BLaER1 treated with 17β-estradiol and CSF1 and Interleukin-3, amounts not matched to agents 10 nM and 100 nM (cell line): ENCODE measurements at regions not wholly inside any gene's neighbourhood (a gene's known extent, or its start where the extent isn't known, plus 50 kb on each side); places are given as distances from the start of the nearest gene placed in this dataset.
A peak's percentile ranks its signal among the peaks of the same experiment; 100 is the strongest.
"Not testable (repeated sequence)": the region's sequence is repeated elsewhere in the genome, so short reads cannot be mapped to it uniquely, and the experiment has no call there.

ENCODE experiments used
- H3K27ac ChIP-seq, 11 experiments: shearing (Covaris generic); formaldehyde crosslinking; 2 replicates each; pipeline ENCODE4 v1.8.1; 2022
- H3K27me3 ChIP-seq, 11 experiments: shearing (Covaris generic); formaldehyde crosslinking; 2 replicates each; pipeline ENCODE4 v1.8.1; 2022
- H3K36me3 ChIP-seq, 11 experiments: shearing (Covaris generic); formaldehyde crosslinking; 2 replicates each; pipeline ENCODE4 v1.8.1; 2022
- H3K4me1 ChIP-seq, 10 experiments: shearing (Covaris generic); formaldehyde crosslinking; 2 replicates each; pipeline ENCODE4 v1.8.1; 2022
- H3K4me2 ChIP-seq, 11 experiments: shearing (Covaris generic); formaldehyde crosslinking; 2 replicates each; pipeline ENCODE4 v1.8.1; 2022
- H3K4me3 ChIP-seq, 10 experiments: shearing (Covaris generic); formaldehyde crosslinking; 2 replicates each; pipeline ENCODE4 v1.8.1; 2022
- H3K9ac ChIP-seq, 11 experiments: shearing (Covaris generic); formaldehyde crosslinking; 2 replicates each; pipeline ENCODE4 v1.8.1; 2022
- H3K9me3 ChIP-seq, 11 experiments: shearing (Covaris generic); formaldehyde crosslinking; replicated peaks in 1 of 11; 2 replicates each; pipeline ENCODE4 v1.8.1; 2022
- H4K20me1 ChIP-seq, 11 experiments: shearing (Covaris generic); formaldehyde crosslinking; 2 replicates each; pipeline ENCODE4 v1.8.1; 2022
- Cebpa-rat ChIP-seq, 11 experiments: shearing (Covaris generic); IDR thresholded peaks; 2 replicates each; pipeline ENCODE4 v1.8.1; 2022

- no peaks in the 10 kb centered on the region for H3K27me3 ChIP-seq
- peaks cover 0 to 31% (median 0%) of the 10 kb centered on the region in 10 experiments; a peak in 6 of 20 replicates for H3K4me1 ChIP-seq
- no peak overlapping the region for H3K9ac ChIP-seq
- H3K4me2 ChIP-seq = peak overlapping the region in 3 of 11 experiments; percentile 1 to 46 (median 30); a peak in 5 of 22 replicates
- TF ChIP-seq Cebpa-rat (IDR thresholded peaks at IDR 0.05) = no peak
- peaks cover 0 to 15% (median 5%) of the 10 kb centered on the region in 11 experiments; a peak in 9 of 22 replicates for H3K9me3 ChIP-seq
- no peak overlapping the region for H3K4me3 ChIP-seq
- no peaks in the 10 kb centered on the region for H3K36me3 ChIP-seq
- H4K20me1 ChIP-seq = no peaks in the 10 kb centered on the region
- H3K27ac ChIP-seq = peak overlapping the region in 2 of 11 experiments; percentile 13 to 35; a peak in 1 of 22 replicates
Measured at GRCh38 chr14:49249022-49249421, 337.2 kb downstream of the RPS29 start.

- not testable (repeated sequence) for H3K9ac ChIP-seq, H3K4me2 ChIP-seq, H3K4me3 ChIP-seq, H3K27me3 ChIP-seq, H4K20me1 ChIP-seq, H3K27ac ChIP-seq, H3K36me3 ChIP-seq
- Histone ChIP-seq H3K4me1 (peaks cover 0 to 28% (median 0%) of the 10 kb centered on the region in 10 experiments; a peak in 5 of 20 replicates), H3K9me3 (peaks cover 5 to 20% (median 11%) of the 10 kb centered on the region in 11 experiments; a peak in 19 of 22 replicates)
Measured at GRCh38 chr14:49243777-49244176, 342.4 kb downstream of the RPS29 start.

- Histone ChIP-seq H3K9ac (no peak overlapping the region), H3K4me1 (peaks cover 0 to 7% (median 0%) of the 10 kb centered on the region in 10 experiments; a peak in 1 of 20 replicates), H3K4me3 (no peak overlapping the region), H4K20me1 (no peaks in the 10 kb centered on the region), H3K36me3 (peaks cover 0 to 8% (median 0%) of the 10 kb centered on the region in 11 experiments; a peak in 2 of 22 replicates), H3K9me3 (peaks cover 36 to 51% (median 41%) of the 10 kb centered on the region in 11 experiments), H3K4me2 (no peak overlapping the region), H3K27me3 (no peaks in the 10 kb centered on the region), H3K27ac (no peak overlapping the region)
- TF ChIP-seq Cebpa-rat (IDR thresholded peaks at IDR 0.05) = no peak
Measured at GRCh38 chr14:49240383-49240782, 345.8 kb downstream of the RPS29 start.

GRCh38 chr14:49228552-49228951 lies 357.6 kb downstream of the RPS29 start:
- Histone ChIP-seq H3K9me3 (0 out of 22 replicates have a peak, but pooled peaks cover 0 to 5% (median 0%) of the 10 kb centered on the region in 11 experiments), H3K4me2 (no peak overlapping the region), H3K27ac (no peak overlapping the region), H4K20me1 (no peaks in the 10 kb centered on the region), H3K4me1 (peaks cover 0 to 14% (median 0%) of the 10 kb centered on the region in 10 experiments; a peak in 2 of 20 replicates), H3K4me3 (no peak overlapping the region), H3K36me3 (no peaks in the 10 kb centered on the region), H3K27me3 (no peaks in the 10 kb centered on the region), H3K9ac (no peak overlapping the region)
- no peak for TF ChIP-seq Cebpa-rat (IDR thresholded peaks at IDR 0.05)

DNA sequence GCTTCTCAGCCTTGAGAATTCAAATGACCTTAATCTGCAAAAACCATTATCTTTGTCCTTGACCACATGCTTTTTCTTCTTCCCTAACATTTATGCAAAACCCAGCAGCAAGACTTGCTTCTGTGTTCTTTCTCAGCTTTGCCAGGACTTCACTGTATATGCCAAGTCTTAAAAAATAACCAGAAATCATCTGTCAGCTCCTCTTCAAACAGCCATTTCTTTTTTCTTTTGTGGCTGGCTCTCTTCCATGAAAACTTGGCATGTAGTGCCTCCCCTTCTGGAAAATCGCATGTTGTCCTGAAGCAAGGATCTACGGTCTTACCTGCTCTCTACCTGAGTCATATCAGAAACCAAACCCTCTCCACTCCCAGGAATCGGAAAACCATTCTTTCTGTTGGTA lies 364.9 kb downstream of the RPS29 start:
- Histone ChIP-seq H3K36me3 (no peaks in the 10 kb centered on the region), H3K27ac (no peak overlapping the region), H3K9ac (no peak overlapping the region), H3K27me3 (no peaks in the 10 kb centered on the region), H4K20me1 (no peaks in the 10 kb centered on the region), H3K4me2 (no peak overlapping the region), H3K4me3 (no peak overlapping the region), H3K9me3 (no peaks in the 10 kb centered on the region), H3K4me1 (0 out of 20 replicates have a peak, but pooled peaks cover 0 to 3% (median 0%) of the 10 kb centered on the region in 10 experiments)
- no peak for TF ChIP-seq Cebpa-rat (IDR thresholded peaks at IDR 0.05)

GRCh38 chr14:49220492-49220891 lies 365.7 kb downstream of the RPS29 start:
- no peak overlapping the region for H3K4me2 ChIP-seq
- no peak for TF ChIP-seq Cebpa-rat (IDR thresholded peaks at IDR 0.05)

GRCh38 chr14:49218436-49219092 lies 367.6 kb downstream of the RPS29 start:
- 0 out of 22 replicates have a peak, but pooled peaks cover 0 to 3% (median 0%) of the 10 kb centered on the region in 11 experiments for H3K9me3 ChIP-seq
- H3K27ac ChIP-seq = no peak overlapping the region
- TF ChIP-seq Cebpa-rat (IDR thresholded peaks at IDR 0.05) = no peak
- 0 out of 20 replicates have a peak, but pooled peaks cover 0 to 3% (median 0%) of the 10 kb centered on the region in 10 experiments for H3K4me1 ChIP-seq
- no peaks in the 10 kb centered on the region for H3K27me3 ChIP-seq
- H3K9ac ChIP-seq = no peak overlapping the region
- no peak overlapping the region for H3K4me2 ChIP-seq
- H4K20me1 ChIP-seq = no peaks in the 10 kb centered on the region
- no peak overlapping the region for H3K4me3 ChIP-seq
- no peaks in the 10 kb centered on the region for H3K36me3 ChIP-seq

More at GRCh38 chr14:49220492-49220891, 365.7 kb downstream of the RPS29 start:
- H3K36me3 ChIP-seq = no peaks in the 10 kb centered on the region
- H3K4me1 ChIP-seq = 0 out of 20 replicates have a peak, but pooled peaks cover 0 to 3% (median 0%) of the 10 kb centered on the region in 10 experiments
- H3K27ac ChIP-seq = no peak overlapping the region
- no peaks in the 10 kb centered on the region for H3K27me3 ChIP-seq
- no peak overlapping the region for H3K9ac ChIP-seq
- no peaks in the 10 kb centered on the region for H3K9me3 ChIP-seq
- no peaks in the 10 kb centered on the region for H4K20me1 ChIP-seq
- no peak overlapping the region for H3K4me3 ChIP-seq

GRCh38 chr14:49212721-49213120 lies 373.5 kb downstream of the RPS29 start:
- Histone ChIP-seq H3K4me2 (no peak overlapping the region), H3K27me3 (no peaks in the 10 kb centered on the region), H3K4me1 (no peaks in the 10 kb centered on the region), H3K4me3 (no peak overlapping the region), H3K36me3 (no peaks in the 10 kb centered on the region), H3K27ac (no peak overlapping the region), H4K20me1 (no peaks in the 10 kb centered on the region), H3K9ac (no peak overlapping the region), H3K9me3 (0 out of 22 replicates have a peak, but pooled peaks cover 0 to 3% (median 0%) of the 10 kb centered on the region in 11 experiments)
- TF ChIP-seq Cebpa-rat (IDR thresholded peaks at IDR 0.05) = no peak

- H3K9me3 ChIP-seq = no peaks in the 10 kb centered on the region; a peak in 1 of 22 replicates
- TF ChIP-seq Cebpa-rat (IDR thresholded peaks at IDR 0.05) = no peak
Measured at GRCh38 chr14:49209416-49209815, 376.8 kb downstream of the RPS29 start.

More at GRCh38 chr14:49209416-49209815, 376.8 kb downstream of the RPS29 start:
- Histone ChIP-seq H3K27ac (no peak overlapping the region), H3K4me1 (no peaks in the 10 kb centered on the region), H3K4me2 (no peak overlapping the region), H3K36me3 (no peaks in the 10 kb centered on the region), H4K20me1 (no peaks in the 10 kb centered on the region), H3K4me3 (no peak overlapping the region), H3K27me3 (no peaks in the 10 kb centered on the region), H3K9ac (no peak overlapping the region)
